ENCODE measurements at regions not wholly inside any gene's neighbourhood (a gene's known extent, or its start where the extent isn't known, plus 50 kb on each side); places are given as distances from the start of the nearest gene placed in this dataset.

GRCh38 chr10:114881417-114881816 lies 56.6 kb upstream of the TRUB1 start:
- H3K9me3 ChIP-seq (ENCODE audit: insufficient read depth, low read length), result no peaks in the 10 kb centered on the region
- no peak overlapping the region for H3K27ac ChIP-seq (ENCODE audit: low read length)
- H3K36me3 ChIP-seq (replicated peaks; ENCODE audit: low read depth, low read length), result no peaks in the 10 kb centered on the region
- H3K4me2 ChIP-seq (ENCODE audit: low read length), result no peak overlapping the region
- H3K27me3 ChIP-seq (ENCODE audit: low read depth, low read length), result no peaks in the 10 kb centered on the region
- H4K20me1 ChIP-seq (ENCODE audit: insufficient read depth, low read length), result no peaks in the 10 kb centered on the region
- peaks cover 5% of the 10 kb centered on the region; the same call in 1 of the 2 replicates for H3K4me1 ChIP-seq (ENCODE audit: low read length)
- no peak overlapping the region for H3K4me3 ChIP-seq (ENCODE audit: low read length)
- no peaks in the 10 kb centered on the region for H3K79me2 ChIP-seq (ENCODE audit: low read length)
- no peak overlapping the region for H3K9ac ChIP-seq (ENCODE audit: low read length)
- H2AFZ ChIP-seq (ENCODE audit: low read depth, low read length), result no peak overlapping the region
- no peak for TF ChIP-seq EZH2phosphoT487 (IDR thresholded peaks at IDR 0.05; ENCODE audit: low read depth)

DNA sequence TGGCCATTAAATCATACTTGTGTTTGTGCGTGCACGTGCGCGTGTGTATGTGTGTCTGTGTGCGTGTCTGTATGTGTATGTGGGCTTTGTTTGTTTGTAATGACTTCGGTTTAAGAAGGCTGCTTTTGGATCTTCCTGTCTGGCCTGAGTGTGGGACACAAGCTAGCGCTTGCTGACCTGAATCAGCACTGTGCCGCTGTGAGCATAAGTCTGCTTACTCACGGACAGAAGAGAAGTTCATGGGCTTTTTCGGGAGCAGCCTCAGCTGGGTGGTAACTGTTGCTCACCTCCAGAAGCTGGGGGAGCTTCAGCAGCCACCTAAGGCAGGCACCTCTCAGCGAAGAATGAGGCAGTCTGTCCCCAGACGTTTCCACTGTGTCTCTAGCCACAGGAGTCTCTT lies 56.1 kb upstream of the TRUB1 start:
- Histone ChIP-seq H3K27me3 (ENCODE audit: low read depth, low read length) (no peaks in the 10 kb centered on the region), H3K4me3 (ENCODE audit: low read length) (no peak overlapping the region), H3K4me1 (ENCODE audit: low read length) (peaks cover under 1% of the 10 kb centered on the region; the same call in 1 of the 2 replicates), H3K79me2 (ENCODE audit: low read length) (no peaks in the 10 kb centered on the region), H4K20me1 (ENCODE audit: insufficient read depth, low read length) (no peaks in the 10 kb centered on the region), H3K27ac (ENCODE audit: low read length) (no peak overlapping the region), H3K9ac (ENCODE audit: low read length) (no peak overlapping the region), H3K36me3 (replicated peaks; ENCODE audit: low read depth, low read length) (no peaks in the 10 kb centered on the region), H3K9me3 (ENCODE audit: insufficient read depth, low read length) (no peaks in the 10 kb centered on the region), H3K4me2 (ENCODE audit: low read length) (no peak overlapping the region), H2AFZ (ENCODE audit: low read depth, low read length) (no peak overlapping the region)
- no peak for TF ChIP-seq EZH2phosphoT487 (IDR thresholded peaks at IDR 0.05; ENCODE audit: low read depth)
- TF ChIP-seq, protein P1, sequence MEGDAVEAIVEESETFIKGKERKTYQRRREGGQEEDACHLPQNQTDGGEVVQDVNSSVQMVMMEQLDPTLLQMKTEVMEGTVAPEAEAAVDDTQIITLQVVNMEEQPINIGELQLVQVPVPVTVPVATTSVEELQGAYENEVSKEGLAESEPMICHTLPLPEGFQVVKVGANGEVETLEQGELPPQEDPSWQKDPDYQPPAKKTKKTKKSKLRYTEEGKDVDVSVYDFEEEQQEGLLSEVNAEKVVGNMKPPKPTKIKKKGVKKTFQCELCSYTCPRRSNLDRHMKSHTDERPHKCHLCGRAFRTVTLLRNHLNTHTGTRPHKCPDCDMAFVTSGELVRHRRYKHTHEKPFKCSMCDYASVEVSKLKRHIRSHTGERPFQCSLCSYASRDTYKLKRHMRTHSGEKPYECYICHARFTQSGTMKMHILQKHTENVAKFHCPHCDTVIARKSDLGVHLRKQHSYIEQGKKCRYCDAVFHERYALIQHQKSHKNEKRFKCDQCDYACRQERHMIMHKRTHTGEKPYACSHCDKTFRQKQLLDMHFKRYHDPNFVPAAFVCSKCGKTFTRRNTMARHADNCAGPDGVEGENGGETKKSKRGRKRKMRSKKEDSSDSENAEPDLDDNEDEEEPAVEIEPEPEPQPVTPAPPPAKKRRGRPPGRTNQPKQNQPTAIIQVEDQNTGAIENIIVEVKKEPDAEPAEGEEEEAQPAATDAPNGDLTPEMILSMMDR (IDR thresholded peaks at IDR 0.05; ENCODE audit: low read depth, low read length), result no peak

GRCh38 chr10:114885443-114885842 lies 52.6 kb upstream of the TRUB1 start:
- H3K4me3 ChIP-seq (ENCODE audit: low read length), result no peak overlapping the region
- H4K20me1 ChIP-seq (ENCODE audit: insufficient read depth, low read length), result no peaks in the 10 kb centered on the region
- H3K9me3 ChIP-seq (ENCODE audit: insufficient read depth, low read length), result no peaks in the 10 kb centered on the region
- no peaks in the 10 kb centered on the region for H3K79me2 ChIP-seq (ENCODE audit: low read length)
- no peak overlapping the region for H3K27ac ChIP-seq (ENCODE audit: low read length)
- TF ChIP-seq, protein P1 (IDR thresholded peaks at IDR 0.05; ENCODE audit: low read depth, low read length), result no peak
- TF ChIP-seq EZH2phosphoT487 (IDR thresholded peaks at IDR 0.05; ENCODE audit: low read depth), result no peak
- no peak overlapping the region for H3K4me2 ChIP-seq (ENCODE audit: low read length)
- H3K4me1 ChIP-seq (ENCODE audit: low read length), result no peaks in the 10 kb centered on the region
- no peaks in the 10 kb centered on the region for H3K27me3 ChIP-seq (ENCODE audit: low read depth, low read length)
- H2AFZ ChIP-seq (ENCODE audit: low read depth, low read length), result no peak overlapping the region
- H3K9ac ChIP-seq (ENCODE audit: low read length), result no peak overlapping the region
- no peaks in the 10 kb centered on the region for H3K36me3 ChIP-seq (replicated peaks; ENCODE audit: low read depth, low read length)

All from OCI-LY3 (cell line).